HG03439 (cell line): ENCODE measurements at regions not wholly inside any gene's neighbourhood (a gene's known extent, or its start where the extent isn't known, plus 50 kb on each side); places are given as distances from the start of the nearest gene placed in this dataset.
"Not testable (repeated sequence)": the region's sequence is repeated elsewhere in the genome, so short reads cannot be mapped to it uniquely, and the experiment has no call there.

Source experiments
- ATAC-seq: cut with Tn5 transposase; IDR thresholded peaks from one replicate; pipeline ENCODE4 v1.9.1; 2021; ENCODE audit warnings: mild to moderate bottlenecking, moderate library complexity; ENCODE audit not compliant: unreplicated experiment

DNA sequence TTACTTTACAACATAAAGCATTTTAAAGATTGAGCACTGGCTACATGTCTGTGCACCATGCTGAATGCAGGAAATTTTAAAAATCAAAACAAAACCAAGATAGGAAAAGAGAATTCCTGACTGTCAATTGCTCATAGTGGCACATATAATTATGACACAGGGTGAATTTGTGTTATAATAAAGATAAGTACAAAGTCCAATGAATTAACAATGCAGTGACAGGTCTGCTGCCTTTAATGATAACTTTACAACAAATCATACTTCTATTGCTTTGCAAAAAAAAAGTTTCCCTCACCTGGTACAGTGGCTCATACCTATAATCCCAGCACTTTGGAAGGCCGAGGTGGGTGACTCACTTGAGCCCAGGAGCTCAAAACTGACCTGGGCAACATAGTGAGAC is 93.8 kb upstream of the OSBPL8 start:
- ATAC-seq = no peak

DNA sequence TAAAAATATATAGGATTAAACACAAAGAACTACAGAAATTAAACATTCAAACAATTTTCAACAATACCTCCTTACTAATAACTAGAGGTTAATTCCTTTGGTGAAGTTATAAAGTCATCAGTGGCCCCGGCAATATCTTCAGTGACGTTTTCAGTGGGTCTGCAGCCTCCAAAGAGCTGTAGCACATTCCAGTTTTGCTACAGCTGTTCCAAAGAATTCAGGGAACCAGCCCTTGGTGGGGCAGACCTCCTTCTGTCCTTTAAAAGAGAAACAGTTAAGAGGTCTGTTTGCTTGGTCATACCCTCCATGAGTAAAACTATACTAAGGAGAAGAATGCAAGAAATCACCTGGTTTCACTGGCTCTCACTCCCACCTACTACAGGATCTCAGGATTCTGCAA is 99.2 kb upstream of the ZDHHC17 start:
- ATAC-seq = no peak

DNA sequence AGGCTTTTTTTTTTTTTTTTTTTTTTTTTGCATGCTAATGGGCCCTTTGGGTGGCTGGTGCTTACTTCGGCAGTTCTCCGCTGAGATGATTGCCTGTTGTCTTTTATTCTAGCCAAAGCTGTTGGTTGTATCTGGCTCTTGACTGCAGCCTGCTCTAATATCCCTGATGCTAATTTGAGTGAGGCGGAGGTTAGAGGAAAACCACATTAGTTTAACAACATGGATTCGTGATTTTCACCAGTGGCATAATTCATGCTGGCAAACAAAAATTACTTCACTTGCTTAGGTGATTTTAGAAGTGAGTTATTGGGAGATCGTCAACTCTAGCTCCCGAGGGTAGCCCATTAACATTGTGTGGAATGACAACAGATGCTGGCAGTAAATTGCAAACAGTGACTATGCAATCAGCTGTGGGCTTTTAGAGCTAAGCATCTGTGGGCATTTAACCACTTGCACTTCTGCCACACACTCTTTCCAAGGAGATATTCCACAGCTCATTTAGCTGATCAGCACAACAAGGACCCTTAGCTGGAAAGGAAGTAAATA is 97.6 kb upstream of the ZDHHC17 start:
- ATAC-seq = no peak

DNA sequence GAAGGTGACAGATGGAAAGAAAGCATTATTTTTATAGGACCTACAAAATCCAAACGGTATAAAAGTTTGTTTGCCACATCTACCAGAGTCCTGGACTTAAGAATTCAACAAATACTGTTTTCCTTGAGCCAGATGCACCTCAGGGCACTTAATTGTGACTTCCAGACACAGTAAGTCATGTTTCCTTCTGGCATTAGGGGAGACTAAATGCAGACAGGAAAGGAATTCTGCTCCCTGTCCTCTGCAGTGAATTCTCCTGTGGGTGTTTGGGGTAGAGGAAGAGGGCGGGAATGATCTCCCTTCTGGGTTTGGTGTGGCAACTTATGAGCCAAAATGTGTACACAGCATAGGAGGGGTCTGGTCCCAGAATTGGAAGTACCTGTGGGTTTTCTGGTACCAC is 93.9 kb upstream of the ZDHHC17 start:
- no peak for ATAC-seq

DNA sequence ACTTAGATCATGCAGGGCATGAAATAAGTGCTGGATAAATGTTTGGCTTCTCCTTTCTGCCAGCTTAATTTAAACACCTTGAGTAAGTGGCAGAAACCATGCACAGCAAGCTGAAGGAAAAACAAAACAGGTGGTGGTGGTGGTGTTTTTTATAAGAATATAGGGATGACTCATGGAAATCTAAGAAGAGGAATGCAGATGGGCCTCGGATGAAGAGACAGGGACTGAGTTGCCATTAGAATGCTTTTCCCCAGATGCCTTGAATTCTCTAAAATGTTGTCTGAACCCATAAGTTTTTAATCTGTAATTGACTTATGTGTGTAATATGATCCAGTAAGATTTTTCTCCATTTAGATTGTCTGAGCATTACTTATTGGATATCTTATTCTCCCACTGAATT is 93.1 kb upstream of the ZDHHC17 start:
- ATAC-seq = no peak

DNA sequence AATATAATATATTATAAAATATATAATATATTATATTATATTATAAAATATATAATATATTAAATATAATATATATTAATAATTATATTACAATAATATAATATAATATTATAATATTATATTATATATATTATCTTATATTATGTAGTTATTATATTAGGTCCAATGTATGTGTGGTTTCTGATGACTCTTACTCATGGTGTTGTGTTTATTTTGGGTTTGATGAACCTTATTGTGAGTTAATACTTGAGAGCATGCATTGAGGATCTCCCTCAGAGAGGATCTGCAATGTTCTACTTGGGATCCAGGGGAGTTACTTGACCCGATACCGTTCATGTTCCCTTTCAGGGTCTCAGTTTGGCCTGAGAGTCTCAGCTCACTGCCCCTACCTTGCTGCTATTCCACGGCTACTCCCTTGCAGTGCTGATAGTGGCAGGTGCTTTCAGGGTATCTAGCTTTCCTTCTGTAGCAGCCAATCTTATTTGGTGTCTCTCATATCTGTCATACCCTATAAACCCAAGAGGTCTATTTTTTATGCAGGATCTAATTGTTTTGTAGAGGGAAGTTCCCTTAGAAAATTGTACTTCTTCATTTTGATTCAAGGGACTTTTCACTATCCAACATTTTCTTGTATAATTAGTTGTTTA is 89.1 kb upstream of the ZDHHC17 start:
- ATAC-seq = no peak

DNA sequence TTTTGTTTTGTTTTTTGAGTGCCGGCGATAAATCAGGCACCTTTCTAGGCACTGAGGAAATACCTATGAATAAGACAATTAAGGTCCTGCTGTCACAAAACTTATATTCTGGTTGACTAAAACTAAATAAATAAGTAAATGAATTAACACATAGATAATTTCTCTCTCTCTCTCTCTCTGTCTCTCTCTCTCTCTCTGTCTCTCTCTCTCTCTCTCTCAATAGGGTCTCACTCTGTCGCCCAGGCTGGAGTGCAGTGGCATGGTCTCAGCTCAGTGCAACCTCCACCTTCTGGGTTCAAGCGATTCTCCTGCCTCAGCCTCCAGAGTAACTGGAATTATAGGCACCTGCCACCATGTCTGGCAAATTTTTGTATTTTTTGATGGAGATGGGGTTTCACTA is 87.7 kb upstream of the ZDHHC17 start:
- not testable (repeated sequence) for ATAC-seq

DNA sequence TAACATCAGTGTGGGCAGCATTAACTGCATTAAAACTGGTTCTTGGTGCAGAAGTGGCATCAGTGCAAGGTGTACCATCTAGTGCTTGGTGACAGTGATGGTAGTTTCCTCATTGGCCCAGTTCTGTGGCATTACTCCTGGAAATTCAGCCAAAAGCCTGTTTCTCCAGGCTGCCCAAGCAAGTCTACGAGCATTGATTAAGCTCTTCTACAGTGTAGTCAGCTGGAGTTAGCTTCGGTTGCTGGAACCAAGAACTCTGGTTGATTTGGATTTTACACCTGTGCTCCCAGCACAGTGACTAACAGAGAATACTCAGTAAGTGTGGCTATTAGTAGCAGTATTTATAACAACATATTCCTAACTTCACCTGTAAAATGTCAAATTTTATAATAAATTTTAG is 84.9 kb upstream of the ZDHHC17 start:
- no peak for ATAC-seq

DNA sequence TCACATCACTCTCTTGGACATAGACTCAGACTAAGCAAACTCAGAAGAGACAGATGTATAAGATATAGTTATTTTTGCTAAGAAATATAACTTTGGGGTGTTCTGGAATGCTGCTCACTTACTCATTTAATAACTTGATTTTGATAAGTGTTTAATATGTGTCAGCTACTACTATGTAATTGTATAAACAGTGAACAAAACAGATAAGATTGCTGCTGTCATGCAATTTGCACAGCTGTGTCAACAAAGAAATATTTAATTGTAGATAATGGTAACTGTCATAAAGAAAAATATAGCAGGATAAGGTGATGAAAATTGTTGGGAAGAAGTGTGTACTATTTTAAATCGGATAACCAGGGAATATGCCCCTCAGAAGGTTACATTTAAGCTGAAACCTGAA is 84.1 kb upstream of the ZDHHC17 start:
- ATAC-seq = no peak

DNA sequence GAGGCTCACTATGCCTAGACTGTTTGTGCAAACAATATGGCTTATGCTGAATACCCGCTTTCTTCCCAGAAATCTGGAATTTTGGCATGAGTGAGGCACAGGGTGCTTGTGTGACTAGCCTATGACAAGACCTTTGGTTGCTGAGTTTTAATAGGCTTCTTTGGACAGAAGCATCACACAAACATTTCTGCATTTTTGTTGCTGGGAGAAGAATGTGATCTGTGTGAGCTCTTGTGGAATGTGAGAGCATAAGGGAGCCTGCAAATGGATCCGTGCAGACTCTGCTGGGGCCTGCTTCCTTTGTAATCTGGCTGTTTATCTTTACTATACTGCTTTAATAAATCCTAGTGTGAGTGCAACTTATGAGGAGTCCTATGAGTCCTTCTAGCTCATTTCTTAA is 83.0 kb upstream of the ZDHHC17 start:
- no peak for ATAC-seq

DNA sequence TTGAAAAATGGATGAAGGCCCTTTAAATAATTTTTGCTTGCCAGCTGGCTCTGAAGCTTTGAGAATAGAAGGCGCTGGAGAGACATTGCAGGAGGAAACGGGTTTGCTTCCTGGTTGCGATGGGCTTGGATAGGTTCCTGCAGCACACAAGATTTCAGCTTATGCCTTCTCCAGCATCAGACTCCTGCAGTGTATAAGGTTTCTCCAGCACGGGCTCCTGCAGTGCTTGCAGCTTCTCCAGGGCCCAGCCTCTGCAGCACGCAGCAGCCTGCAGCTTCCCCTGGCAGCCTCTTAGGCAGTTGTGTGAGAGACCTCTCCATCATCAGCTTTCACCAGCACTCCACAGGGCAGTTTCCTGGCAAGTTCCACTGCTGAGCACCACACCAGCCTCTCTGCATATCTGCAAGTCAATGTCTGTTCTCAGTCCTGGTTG is 78.7 kb upstream of the ZDHHC17 start:
- ATAC-seq = no peak

DNA sequence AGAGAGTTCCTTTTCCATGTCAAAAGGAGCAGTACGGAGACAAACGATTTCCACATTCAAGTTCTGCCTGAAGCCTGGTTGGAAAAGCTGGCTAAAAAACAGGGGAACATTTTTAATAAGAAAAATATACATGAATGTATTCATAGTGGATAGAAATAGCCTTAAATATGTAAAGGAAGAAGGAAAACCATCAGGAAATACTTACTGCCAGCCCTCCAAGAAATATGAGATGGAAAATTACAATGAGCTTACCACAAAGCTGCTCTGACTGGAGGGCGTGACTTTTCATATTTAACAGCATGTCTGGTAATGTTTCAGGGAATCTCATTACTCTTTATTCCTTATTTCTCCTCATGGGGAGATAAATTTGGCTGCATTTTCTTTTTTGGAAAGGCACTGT is 75.9 kb upstream of the ZDHHC17 start:
- no peak for ATAC-seq

DNA sequence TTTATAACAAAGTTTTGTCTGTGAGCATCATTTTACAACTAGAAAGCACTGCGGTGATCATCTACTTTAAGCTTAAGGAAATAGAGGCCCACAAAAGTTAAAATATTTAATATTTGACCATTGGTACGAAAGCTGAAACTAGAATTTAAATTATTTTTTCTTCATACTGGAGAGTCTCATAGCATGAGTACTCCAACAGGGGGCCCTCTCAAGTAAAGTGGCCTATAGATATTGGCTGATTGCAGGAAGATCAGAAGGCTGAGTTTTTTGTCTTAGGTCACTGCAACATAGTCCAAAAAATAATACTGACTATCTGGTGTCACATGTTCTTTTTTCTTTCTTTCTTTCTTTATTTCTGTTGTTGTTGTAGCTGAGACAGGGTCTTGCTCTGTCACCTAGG is 75.3 kb upstream of the ZDHHC17 start:
- ATAC-seq = no peak

DNA sequence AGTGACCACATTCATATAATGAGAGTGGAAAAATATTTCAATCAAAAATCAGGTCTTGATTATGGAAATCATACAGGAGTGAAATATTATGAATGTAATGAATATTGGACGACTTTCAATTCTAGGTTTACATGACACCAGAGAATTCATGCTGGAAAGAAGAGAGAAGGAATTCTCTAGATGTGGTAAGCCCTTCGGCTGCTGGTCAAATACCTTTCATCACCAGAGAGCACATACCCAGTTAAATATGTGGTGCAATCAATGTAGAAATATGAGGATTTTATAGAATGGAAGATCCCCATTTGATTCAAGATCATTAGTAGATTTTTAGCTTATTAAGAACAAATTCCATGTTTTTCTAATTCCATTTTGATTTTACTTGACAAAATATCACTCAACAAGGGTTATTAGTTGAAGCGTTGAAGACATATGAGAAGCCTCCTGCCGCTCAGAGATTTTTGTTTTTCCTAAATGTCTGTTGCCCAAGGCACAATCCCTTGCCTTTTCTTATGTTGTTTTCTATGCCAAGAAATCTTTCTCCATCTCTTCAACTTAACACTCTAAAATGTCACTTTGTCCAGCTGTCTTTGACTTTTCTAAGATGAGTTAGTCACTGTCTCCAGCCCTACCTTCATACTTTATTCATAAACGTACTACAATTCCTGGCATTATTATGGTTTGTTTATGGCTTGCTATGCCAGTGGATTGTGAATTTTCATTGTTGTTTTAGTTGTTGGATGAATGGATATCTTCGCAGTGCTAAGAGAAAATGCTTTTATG is 72.8 kb upstream of the ZDHHC17 start:
- no peak for ATAC-seq

DNA sequence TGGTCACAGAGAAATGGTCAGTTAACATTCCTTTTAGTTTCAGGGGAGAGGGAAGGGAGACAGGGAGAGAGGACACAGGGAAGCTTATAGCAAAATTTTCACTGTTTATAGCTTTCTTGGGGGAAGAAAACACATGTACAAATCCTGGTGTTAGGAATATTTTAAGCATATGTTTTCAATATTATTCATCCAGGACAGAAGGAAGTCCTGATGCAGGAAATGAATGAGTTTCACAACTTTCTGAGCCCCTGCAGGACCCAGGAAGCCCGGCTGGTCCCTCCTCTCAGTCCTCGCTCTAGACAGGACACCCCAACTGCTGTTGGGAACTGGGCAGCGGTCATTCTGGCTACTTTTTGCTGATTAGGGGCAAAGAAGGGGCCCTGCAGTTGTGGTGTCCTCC is 71.1 kb upstream of the ZDHHC17 start:
- ATAC-seq = no peak

DNA sequence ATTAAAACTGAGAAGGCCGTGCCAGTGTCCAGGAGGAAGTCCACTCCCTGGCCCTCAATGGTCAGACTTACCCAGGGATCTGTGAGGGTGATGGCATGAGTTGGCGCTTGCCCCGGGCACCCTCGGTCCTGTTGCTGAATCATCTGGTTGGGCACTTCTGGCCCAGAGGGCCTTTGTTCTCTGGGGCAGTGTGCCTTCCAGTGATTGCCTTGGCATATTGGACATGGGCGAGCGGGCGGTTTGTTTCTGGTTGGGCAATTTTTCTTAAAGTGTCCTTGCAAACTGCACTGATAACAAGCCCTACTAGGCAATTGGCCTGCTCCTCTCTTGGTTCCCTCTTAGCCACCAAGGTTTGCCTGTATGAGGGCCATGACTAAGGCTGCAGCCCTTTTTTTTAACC is 69.5 kb upstream of the ZDHHC17 start:
- ATAC-seq = no peak

DNA sequence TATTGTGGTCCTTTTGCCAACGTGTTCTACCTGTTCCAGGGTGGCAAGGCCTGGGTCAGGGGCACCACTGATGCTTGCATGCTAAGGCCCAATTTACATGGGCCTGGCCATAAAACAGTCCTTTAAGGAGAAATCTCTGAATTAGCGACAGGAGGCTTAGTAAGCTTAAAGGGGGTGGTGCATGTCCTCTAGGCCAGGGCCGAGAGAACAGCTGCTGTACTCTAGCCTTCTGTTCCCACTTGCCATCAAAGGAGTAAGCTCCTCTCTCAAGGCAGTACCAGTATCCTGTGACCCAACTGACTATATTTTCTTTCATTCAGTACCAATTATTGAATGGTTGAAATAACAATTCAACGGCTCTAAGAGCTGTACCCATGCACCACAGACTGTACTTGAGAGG is 67.7 kb upstream of the ZDHHC17 start:
- no peak for ATAC-seq

DNA sequence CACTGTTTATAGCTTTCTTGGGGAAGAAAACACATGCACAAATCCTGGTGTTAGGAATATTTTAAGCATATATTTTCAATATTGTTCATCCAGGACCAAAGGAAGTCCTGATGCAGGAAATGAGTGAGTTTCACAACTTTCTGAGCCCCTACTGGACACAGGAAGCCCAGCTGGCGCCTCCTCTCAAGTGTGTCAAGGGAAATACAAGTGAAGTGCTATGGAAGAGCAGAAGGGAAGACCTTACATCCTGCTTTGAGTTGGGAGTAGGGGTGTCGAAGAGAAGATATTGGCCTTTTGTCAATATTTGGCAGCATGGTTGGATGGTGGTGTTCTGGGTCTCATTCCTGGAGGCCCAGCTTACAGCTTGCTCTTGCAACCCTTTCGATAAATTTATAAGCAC is 66.1 kb upstream of the ZDHHC17 start:
- ATAC-seq = no peak

DNA sequence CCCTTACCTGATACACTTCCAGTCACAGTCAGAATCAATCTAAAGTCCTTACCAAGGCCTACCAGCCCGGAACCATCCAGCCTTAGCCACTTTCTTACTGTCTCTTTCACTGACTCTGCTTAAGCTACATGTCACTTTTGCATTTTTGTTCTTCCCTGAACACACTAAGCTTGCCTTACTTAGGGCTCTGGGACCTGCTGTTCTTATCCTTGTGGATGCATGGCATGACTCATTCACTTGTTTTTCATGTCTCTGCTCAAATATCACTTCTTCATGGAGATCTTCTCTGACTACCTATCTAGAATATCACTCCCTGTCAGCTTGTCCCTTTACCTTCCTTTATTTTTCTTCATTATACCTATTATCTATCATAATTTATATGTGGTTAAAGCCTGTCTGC is 65.6 kb upstream of the ZDHHC17 start:
- ATAC-seq = no peak

DNA sequence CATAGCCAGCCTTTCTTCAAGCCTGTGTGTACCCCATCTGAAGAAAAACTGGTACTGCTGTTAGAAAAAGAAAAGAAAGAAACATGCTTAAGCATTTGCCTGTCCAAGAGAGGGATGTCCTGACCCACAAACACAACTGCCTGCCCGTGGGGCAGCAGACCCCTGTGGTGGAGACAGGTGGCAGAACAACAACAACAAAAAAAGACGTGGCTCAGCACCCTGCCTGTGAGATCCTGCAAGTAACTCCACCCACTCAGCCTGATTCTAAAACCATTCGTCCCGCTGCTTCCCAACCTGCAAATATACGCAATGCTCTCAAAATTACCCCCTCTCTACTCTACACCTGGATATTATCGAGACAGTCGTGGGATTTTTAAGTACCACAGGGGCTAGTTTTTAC is 64.9 kb upstream of the ZDHHC17 start:
- ATAC-seq = no peak

DNA sequence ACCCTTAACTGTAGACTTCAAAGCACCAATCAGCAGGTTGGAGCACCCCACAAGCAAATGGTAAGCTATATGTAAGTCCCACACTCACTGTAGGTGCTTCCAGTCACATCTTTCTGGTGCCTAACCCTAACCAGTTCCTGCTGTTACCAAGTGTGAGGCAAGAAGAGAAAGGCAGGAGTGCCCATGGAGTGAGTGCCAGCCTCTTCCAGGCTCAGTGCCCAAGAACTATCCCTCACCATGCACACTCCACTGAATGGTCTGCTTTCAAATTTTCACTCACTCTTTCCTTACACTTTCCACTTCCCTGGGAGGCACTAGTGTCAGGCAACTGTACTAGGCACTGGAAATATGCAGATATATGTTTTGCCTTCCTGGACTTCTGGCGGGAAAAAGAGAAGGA is 62.2 kb upstream of the ZDHHC17 start:
- no peak for ATAC-seq

DNA sequence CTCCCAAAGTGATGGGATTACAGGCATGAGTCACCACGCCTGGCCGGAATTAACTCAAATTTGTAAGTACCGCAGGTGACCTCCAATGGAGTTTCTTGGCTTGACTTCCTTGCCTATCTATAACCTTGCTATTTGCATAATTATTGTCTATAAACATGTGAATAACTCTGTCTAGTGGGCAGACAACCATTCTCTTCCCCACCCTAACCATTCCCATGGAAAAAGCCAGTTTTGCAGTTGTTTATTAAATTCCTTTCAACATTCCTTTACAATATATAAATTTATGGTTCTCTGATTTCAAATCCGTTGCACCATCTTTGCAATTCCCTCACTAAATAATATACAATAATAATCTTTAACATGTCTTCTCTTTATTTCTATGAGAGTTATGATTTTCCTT is 61.0 kb upstream of the ZDHHC17 start:
- no peak for ATAC-seq

DNA sequence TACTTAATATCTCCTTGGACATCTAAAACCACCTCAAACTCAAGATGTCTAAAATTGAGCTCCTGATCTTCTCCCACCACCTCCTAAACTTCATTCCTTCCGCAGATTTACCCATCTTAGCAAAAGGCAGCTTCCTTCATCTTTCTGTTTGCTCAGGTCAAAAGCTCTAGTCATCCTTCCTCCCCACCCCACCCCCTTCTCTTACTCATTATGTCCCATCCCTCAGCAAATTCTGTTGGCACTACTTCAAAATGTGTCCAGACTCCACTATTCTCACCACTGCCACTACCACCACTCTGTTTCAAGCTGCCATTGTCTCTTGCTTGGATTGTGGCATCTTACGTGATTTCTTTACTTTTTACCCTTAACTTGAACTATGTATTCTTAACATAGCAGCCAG is 59.2 kb upstream of the ZDHHC17 start:
- ATAC-seq = no peak
